CD4-positive, CD25-positive, alpha-beta regulatory T cell (primary cell): ENCODE measurements at regions not wholly inside any gene's neighbourhood (a gene's known extent, or its start where the extent isn't known, plus 50 kb on each side); places are given as distances from the start of the nearest gene placed in this dataset.

ENCODE experiments used
- ATAC-seq, 2 donors: fragments of 150-1000 bp; cut with Tn5 transposase; one replicate each; pipeline ENCODE4 v1.10.0; 2021; ENCODE audit warnings: low read depth in 2 of 2, moderate number of reproducible peaks in 2 of 2, moderate library complexity in 1 of 2
- DNase-seq, 3 donors: peaks; one replicate each; pipeline versions ENCODE4 v3.0.0 to v3.0.0-alpha.2; 2012 to 2022; ENCODE audit warnings: mixed read lengths in 1 of 3
- H3K27ac ChIP-seq: one replicate; pipeline ENCODE4 v1.7.0; 2013; ENCODE audit warnings: mild to moderate bottlenecking, low read length; ENCODE audit not compliant: insufficient read depth, poor library complexity, severe bottlenecking
- H3K27me3 ChIP-seq: one replicate; pipeline ENCODE4 v1.7.0; 2013; ENCODE audit warnings: low read length; ENCODE audit not compliant: control insufficient read depth, insufficient read depth
- H3K36me3 ChIP-seq: one replicate; pipeline ENCODE4 v1.7.0; 2013; ENCODE audit warnings: mild to moderate bottlenecking, low read length, moderate library complexity; ENCODE audit not compliant: control insufficient read depth, insufficient read depth
- H3K4me1 ChIP-seq: 2 replicates; pipeline ENCODE4 v1.7.0; 2013; ENCODE audit warnings: mild to moderate bottlenecking, low read length; ENCODE audit not compliant: insufficient read depth, control insufficient read depth, poor library complexity, severe bottlenecking
- H3K4me3 ChIP-seq: one replicate; pipeline ENCODE4 v1.7.0; 2013; ENCODE audit warnings: low read depth, mild to moderate bottlenecking, low read length, moderate library complexity
- H3K9me3 ChIP-seq, 2 experiments: 1 replicate in 1 of 2; 2 replicates in 1 of 2; pipeline ENCODE4 v1.7.0; 2013; ENCODE audit warnings: low read length in 2 of 2, mild to moderate bottlenecking in 1 of 2, moderate library complexity in 1 of 2; ENCODE audit not compliant: control insufficient read depth in 2 of 2
- H3K27ac Mint-ChIP-seq, 3 donors: one replicate each; pipeline ENCODE4 v1.8.0; 2020 to 2022; ENCODE audit warnings: mild to moderate bottlenecking in 3 of 3, mixed read lengths in 3 of 3, moderate library complexity in 2 of 3
- H3K27me3 Mint-ChIP-seq: one replicate; pipeline ENCODE4 v1.8.0; 2022; ENCODE audit warnings: mild to moderate bottlenecking, mixed read lengths
- H3K36me3 Mint-ChIP-seq: one replicate; pipeline ENCODE4 v1.8.0; 2020; ENCODE audit warnings: mixed read lengths
- H3K4me1 Mint-ChIP-seq, 4 donors: one replicate each; pipeline ENCODE4 v1.8.0; 2020 to 2022; ENCODE audit warnings: mixed read lengths in 4 of 4, mild to moderate bottlenecking in 1 of 4
- H3K4me3 Mint-ChIP-seq, 4 donors: one replicate each; pipeline ENCODE4 v1.8.0; 2020 to 2022; ENCODE audit warnings: mild to moderate bottlenecking in 4 of 4, mixed read lengths in 4 of 4, moderate library complexity in 3 of 4
- H3K9me3 Mint-ChIP-seq, 7 donors: one replicate each; pipeline ENCODE4 v1.8.0; 2020 to 2022; ENCODE audit warnings: mixed read lengths in 7 of 7, mild to moderate bottlenecking in 3 of 7, moderate library complexity in 2 of 7

DNA sequence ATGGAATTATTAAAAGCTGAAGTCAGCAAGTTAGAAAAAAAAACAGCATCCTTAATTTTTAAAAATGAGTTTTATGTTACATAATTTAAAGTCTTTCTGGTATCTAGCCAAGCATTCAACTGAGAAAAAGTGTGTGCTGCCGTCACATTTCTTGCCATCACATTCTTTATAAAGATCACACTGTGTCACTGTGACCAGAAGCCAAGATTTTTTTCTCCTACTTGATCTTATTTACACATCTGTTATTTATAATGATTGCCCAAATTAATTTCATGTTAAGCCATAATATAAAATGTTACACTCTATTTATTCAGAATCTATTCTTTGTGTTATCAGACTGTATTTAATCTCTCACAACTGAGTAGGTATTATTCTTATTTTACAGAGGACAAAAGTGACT lies 1603.7 kb downstream of the PLA2G4A start:
- no peak overlapping the region for H3K4me3 ChIP-seq
- no peaks in the 10 kb centered on the region for H3K9me3 ChIP-seq
- no peaks in the 10 kb centered on the region for H3K36me3 Mint-ChIP-seq
- H3K27ac ChIP-seq = no peak overlapping the region
- H3K27me3 Mint-ChIP-seq = no peaks in the 10 kb centered on the region
- DNase-seq (no peak), ATAC-seq (no peak)
- H3K9me3 Mint-ChIP-seq = peaks cover 0 to 6% (median 3%) of the 10 kb centered on the region in 7 donors
- no peaks in the 10 kb centered on the region for H3K27me3 ChIP-seq
- no peaks in the 10 kb centered on the region for H3K36me3 ChIP-seq
- H3K4me3 Mint-ChIP-seq = no peak overlapping the region
- H3K4me1 ChIP-seq = no peaks in the 10 kb centered on the region
- H3K27ac Mint-ChIP-seq = no peak overlapping the region
- no peaks in the 10 kb centered on the region for H3K4me1 Mint-ChIP-seq

DNA sequence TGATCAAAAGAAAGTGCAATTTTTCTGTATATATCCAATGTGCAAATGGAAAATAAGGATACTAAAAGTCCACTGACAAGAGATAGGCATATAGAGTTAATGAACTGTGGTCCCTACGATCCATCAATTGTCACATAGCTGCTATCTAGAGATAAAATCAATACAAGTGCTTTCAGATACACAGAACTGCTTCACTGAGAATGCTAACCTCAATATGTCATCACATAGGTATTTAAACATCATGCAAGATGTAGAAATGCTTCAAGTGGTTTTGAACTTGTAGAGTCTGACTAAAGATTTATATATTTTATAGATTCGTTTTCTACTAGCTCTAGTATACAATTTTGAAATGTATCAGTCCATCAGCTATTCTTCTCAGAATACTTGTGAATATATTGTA lies 1604.7 kb downstream of the PLA2G4A start:
- H3K4me3 Mint-ChIP-seq = no peak overlapping the region
- no peak for DNase-seq
- ATAC-seq = no peak
- Histone ChIP-seq H3K27ac (no peak overlapping the region), H3K36me3 (no peaks in the 10 kb centered on the region), H3K4me3 (no peak overlapping the region), H3K9me3 (no peaks in the 10 kb centered on the region), H3K4me1 (no peaks in the 10 kb centered on the region), H3K27me3 (no peaks in the 10 kb centered on the region)
- no peaks in the 10 kb centered on the region for H3K4me1 Mint-ChIP-seq
- no peak overlapping the region for H3K27ac Mint-ChIP-seq
- peaks cover 0 to 11% (median 3%) of the 10 kb centered on the region in 7 donors for H3K9me3 Mint-ChIP-seq
- H3K36me3 Mint-ChIP-seq = no peaks in the 10 kb centered on the region
- H3K27me3 Mint-ChIP-seq = no peaks in the 10 kb centered on the region

DNA sequence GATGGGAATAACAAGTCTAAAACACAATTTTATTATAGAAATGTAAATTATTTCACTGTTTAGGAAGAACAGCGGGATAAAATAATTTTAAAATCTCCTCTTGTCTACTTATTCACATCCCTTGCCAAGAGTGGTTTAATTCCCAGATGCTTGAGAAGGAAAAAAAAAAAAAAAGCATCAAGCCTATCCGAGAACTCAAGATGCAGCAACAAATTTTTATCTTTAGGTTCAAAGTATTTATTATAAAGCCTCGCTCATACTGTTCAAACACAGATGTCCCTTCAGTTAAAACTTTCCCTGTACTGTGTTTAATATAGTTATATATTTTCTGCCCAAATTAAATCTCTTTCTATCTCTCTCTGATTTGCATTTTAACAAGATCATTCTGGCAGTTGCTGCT lies 1615.8 kb downstream of the PLA2G4A start:
- H3K4me3 ChIP-seq = no peak overlapping the region
- no peaks in the 10 kb centered on the region for H3K27me3 ChIP-seq
- Mint-ChIP-seq H3K9me3 (peaks cover 2 to 6% (median 4%) of the 10 kb centered on the region in 7 donors), H3K4me1 (no peaks in the 10 kb centered on the region), H3K36me3 (no peaks in the 10 kb centered on the region), H3K27ac (no peak overlapping the region), H3K27me3 (no peaks in the 10 kb centered on the region), H3K4me3 (no peak overlapping the region)
- DNase-seq = no peak
- ATAC-seq = no peak
- H3K36me3 ChIP-seq = no peaks in the 10 kb centered on the region
- H3K9me3 ChIP-seq = no peaks in the 10 kb centered on the region
- H3K4me1 ChIP-seq = no peaks in the 10 kb centered on the region
- no peak overlapping the region for H3K27ac ChIP-seq

DNA sequence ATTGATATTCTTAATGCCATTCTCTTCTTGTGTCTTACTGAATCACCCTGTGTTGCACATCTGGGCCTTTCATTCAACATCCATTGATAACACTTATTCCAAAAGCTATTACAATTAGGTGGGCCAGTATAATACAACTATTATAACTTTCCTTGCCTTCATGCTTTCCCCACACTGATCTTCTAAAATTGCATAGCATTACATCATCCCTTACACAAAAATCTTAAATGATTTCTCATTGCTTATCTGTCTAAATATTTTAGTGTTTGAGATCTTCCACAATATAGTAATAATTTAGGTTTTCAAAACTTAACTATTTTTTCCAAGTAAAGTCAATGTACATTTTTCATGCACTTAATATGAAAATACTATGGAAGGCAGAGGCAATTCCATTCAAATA lies 1634.1 kb downstream of the PLA2G4A start:
- Histone ChIP-seq H3K4me1 (no peaks in the 10 kb centered on the region), H3K27ac (no peak overlapping the region), H3K27me3 (no peaks in the 10 kb centered on the region), H3K36me3 (no peaks in the 10 kb centered on the region), H3K4me3 (no peak overlapping the region), H3K9me3 (no peaks in the 10 kb centered on the region)
- Mint-ChIP-seq H3K27ac (no peak overlapping the region), H3K36me3 (no peaks in the 10 kb centered on the region), H3K9me3 (peaks cover 0 to 8% (median 3%) of the 10 kb centered on the region in 7 donors), H3K4me1 (no peaks in the 10 kb centered on the region), H3K27me3 (no peaks in the 10 kb centered on the region), H3K4me3 (no peak overlapping the region)
- no peak for ATAC-seq
- DNase-seq = no peak

DNA sequence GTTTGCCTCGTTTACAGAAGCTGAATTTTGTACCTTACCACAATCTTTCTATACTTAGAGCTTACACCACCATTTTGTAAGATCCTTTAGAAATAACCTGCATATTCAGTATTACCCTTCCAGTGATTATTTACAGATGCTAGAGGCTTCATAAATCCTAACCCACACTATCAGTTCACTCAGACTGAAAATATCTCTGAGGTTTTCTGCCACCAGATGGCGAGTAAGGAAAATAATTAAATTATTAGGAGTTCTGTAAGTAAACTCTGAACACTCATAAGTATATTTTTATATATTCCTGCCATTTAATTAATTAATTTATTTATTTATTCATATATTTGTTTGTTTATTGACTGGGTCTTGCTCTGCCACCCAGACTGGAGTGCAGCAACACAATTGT lies 1635.2 kb downstream of the PLA2G4A start:
- H3K4me1 Mint-ChIP-seq = no peaks in the 10 kb centered on the region
- no peak for DNase-seq
- H3K27me3 ChIP-seq = no peaks in the 10 kb centered on the region
- H3K36me3 Mint-ChIP-seq = no peaks in the 10 kb centered on the region
- no peak overlapping the region for H3K4me3 ChIP-seq
- H3K9me3 Mint-ChIP-seq = peaks cover 0 to 9% (median 0%) of the 10 kb centered on the region in 7 donors
- no peak overlapping the region for H3K4me3 Mint-ChIP-seq
- H3K36me3 ChIP-seq = no peaks in the 10 kb centered on the region
- H3K4me1 ChIP-seq = no peaks in the 10 kb centered on the region
- no peak overlapping the region for H3K27ac Mint-ChIP-seq
- H3K27me3 Mint-ChIP-seq = no peaks in the 10 kb centered on the region
- no peak overlapping the region for H3K27ac ChIP-seq
- no peaks in the 10 kb centered on the region for H3K9me3 ChIP-seq
- ATAC-seq = no peak

DNA sequence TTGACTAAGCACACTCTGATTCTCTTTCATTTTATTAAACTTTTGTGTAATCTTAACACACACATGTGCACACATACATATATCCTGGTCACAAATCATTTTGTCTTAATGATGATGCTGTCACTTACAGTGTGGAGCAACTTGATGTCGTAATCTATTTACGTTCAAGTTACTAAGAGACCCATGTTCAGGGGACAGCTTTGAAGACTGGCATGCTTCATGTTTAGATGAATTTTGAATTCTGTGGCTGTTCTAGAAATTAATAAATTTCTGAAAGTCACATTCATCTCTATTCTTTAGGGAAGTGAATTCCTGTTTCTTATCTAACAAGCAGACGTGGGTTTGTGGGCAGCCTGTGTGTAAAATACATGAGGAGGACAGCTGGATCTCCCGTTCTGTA lies 1637.8 kb downstream of the PLA2G4A start:
- no peak overlapping the region for H3K4me3 Mint-ChIP-seq
- no peaks in the 10 kb centered on the region for H3K27me3 Mint-ChIP-seq
- ATAC-seq (no peak), DNase-seq (no peak)
- H3K27ac Mint-ChIP-seq = no peak overlapping the region
- peaks cover 0 to 5% (median 0%) of the 10 kb centered on the region in 7 donors for H3K9me3 Mint-ChIP-seq
- no peaks in the 10 kb centered on the region for H3K4me1 Mint-ChIP-seq
- no peaks in the 10 kb centered on the region for H3K9me3 ChIP-seq
- H3K4me3 ChIP-seq = no peak overlapping the region
- no peaks in the 10 kb centered on the region for H3K27me3 ChIP-seq
- H3K27ac ChIP-seq = no peak overlapping the region
- H3K36me3 Mint-ChIP-seq = no peaks in the 10 kb centered on the region
- H3K4me1 ChIP-seq = no peaks in the 10 kb centered on the region
- H3K36me3 ChIP-seq = no peaks in the 10 kb centered on the region

DNA sequence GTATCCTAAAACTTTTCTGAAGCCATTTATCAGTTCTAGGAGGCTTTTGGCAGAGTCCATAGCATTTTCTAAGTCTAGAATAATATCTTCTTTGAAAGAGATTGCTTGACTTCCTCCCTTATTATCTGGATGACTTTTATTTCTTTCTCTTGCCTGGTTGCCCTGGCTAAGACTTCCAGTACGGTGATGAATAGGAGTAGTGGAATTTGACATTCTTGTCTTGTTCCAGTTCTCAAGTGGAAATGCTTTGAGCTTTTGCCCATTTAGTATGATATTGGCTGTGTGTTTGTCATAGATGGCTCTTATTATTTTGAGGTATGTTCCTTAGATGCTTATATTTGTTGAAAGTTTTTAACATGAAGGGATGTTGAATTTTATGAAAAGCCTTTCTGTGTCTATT lies 1647.9 kb downstream of the PLA2G4A start:
- peaks cover 0 to 3% of the 10 kb centered on the region in 2 experiments for H3K9me3 ChIP-seq
- Mint-ChIP-seq H3K27ac (no peak overlapping the region), H3K4me1 (no peaks in the 10 kb centered on the region), H3K9me3 (peaks cover 0 to 42% (median 10%) of the 10 kb centered on the region in 7 donors), H3K27me3 (no peaks in the 10 kb centered on the region), H3K36me3 (no peaks in the 10 kb centered on the region), H3K4me3 (no peak overlapping the region)
- no peak for ATAC-seq
- no peak for DNase-seq
- no peak overlapping the region for H3K27ac ChIP-seq
- H3K4me1 ChIP-seq = no peaks in the 10 kb centered on the region
- H3K27me3 ChIP-seq = no peaks in the 10 kb centered on the region
- no peaks in the 10 kb centered on the region for H3K36me3 ChIP-seq
- no peak overlapping the region for H3K4me3 ChIP-seq

DNA sequence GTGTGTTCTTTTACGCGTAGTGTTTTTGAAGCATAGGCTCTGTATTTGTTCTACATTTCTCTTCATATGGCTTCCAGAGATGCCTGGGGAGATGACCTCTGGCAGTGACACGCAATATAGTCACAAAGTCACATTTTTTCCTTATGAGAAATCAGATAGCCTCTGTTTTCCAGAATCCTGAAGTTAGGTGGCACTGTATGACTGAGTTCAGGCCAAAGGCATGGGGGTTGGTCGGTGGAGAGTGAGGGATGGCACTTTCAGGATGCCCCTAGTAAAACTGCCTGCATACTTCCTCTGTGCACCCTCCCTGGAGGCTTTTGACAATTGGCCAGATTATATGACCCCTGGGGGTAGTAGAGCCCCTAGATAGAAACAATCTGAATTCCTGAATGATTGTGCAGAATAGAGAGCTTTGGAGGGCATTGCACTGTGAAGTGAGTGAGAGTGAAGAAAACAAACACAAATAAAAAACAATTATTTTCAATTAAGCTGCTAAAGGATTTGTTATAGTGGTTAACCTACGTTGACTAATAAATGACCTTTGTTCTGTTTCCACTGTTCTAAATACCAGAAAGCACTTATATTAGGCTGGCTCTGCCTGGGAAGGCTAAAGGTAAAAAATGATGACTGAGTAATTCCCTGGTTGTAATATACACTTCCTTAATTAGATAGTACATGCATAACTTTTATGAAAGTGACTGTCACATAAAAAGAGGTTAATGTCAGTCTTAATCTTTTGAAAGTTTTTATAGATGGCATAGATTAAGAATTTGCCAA lies 1660.8 kb downstream of the PLA2G4A start:
- H3K4me3 ChIP-seq = no peak overlapping the region
- no peaks in the 10 kb centered on the region for H3K36me3 ChIP-seq
- Mint-ChIP-seq H3K27ac (no peak overlapping the region), H3K36me3 (no peaks in the 10 kb centered on the region), H3K4me1 (no peaks in the 10 kb centered on the region), H3K4me3 (no peak overlapping the region), H3K27me3 (no peaks in the 10 kb centered on the region), H3K9me3 (peaks cover 0 to 23% (median 4%) of the 10 kb centered on the region in 7 donors)
- no peaks in the 10 kb centered on the region for H3K4me1 ChIP-seq
- no peak for ATAC-seq
- no peak overlapping the region for H3K27ac ChIP-seq
- no peaks in the 10 kb centered on the region for H3K9me3 ChIP-seq
- H3K27me3 ChIP-seq = no peaks in the 10 kb centered on the region
- no peak for DNase-seq
